Naive thymus-derived CD8-positive, alpha-beta T cell (primary cell): ENCODE measurements at regions not wholly inside any gene's neighbourhood (a gene's known extent, or its start where the extent isn't known, plus 50 kb on each side); places are given as distances from the start of the nearest gene placed in this dataset.
"Not testable (repeated sequence)": the region's sequence is repeated elsewhere in the genome, so short reads cannot be mapped to it uniquely, and the experiment has no call there.

Source experiments
- ATAC-seq, 2 donors: fragments of 150-1000 bp; cut with Tn5 transposase in 1 of 2; sonication (Bioruptor Pico), chemical (Tn5 transposase) in 1 of 2; 1 replicate in 1 of 2; 2 replicates in 1 of 2; pipeline ENCODE4 v1.10.0; 2021; ENCODE audit warnings: mild to moderate bottlenecking in 2 of 2, moderate library complexity in 2 of 2
- POLR2A ChIA-PET: fragments of 350-600 bp; sonication (Branson Sonifier 250); formaldehyde crosslinking; loops from one replicate; lab custom pipeline; 2021; ENCODE audit warnings: antibody characterized with exemption; lab: Charles Lee
- DNase-seq, 10 donors: peaks; one replicate each; pipeline versions ENCODE4 v3.0.0 to v3.0.0-alpha.2; 2020 to 2022
- H3K27ac Mint-ChIP-seq, 10 donors: one replicate each; pipeline ENCODE4 v1.8.0; 2020 to 2022; ENCODE audit warnings: mild to moderate bottlenecking in 10 of 10, mixed read lengths in 10 of 10, moderate library complexity in 4 of 10, inconsistent platforms in 1 of 10
- H3K27me3 Mint-ChIP-seq, 5 donors: one replicate each; pipeline ENCODE4 v1.8.0; 2021 to 2022; ENCODE audit warnings: mixed read lengths in 5 of 5
- H3K36me3 Mint-ChIP-seq, 3 donors: one replicate each; pipeline ENCODE4 v1.8.0; 2020 to 2022; ENCODE audit warnings: mixed read lengths in 3 of 3, mild to moderate bottlenecking in 2 of 3, inconsistent platforms in 1 of 3
- H3K4me1 Mint-ChIP-seq, 4 donors: one replicate each; pipeline ENCODE4 v1.8.0; 2021 to 2022; ENCODE audit warnings: mixed read lengths in 4 of 4
- H3K4me3 Mint-ChIP-seq, 10 donors: one replicate each; pipeline ENCODE4 v1.8.0; 2020 to 2022; ENCODE audit warnings: mild to moderate bottlenecking in 10 of 10, mixed read lengths in 10 of 10, moderate library complexity in 6 of 10, inconsistent platforms in 1 of 10
- H3K9me3 Mint-ChIP-seq, 9 donors: one replicate each; pipeline ENCODE4 v1.8.0; 2020 to 2022; ENCODE audit warnings: mixed read lengths in 9 of 9, mild to moderate bottlenecking in 3 of 9, inconsistent platforms in 1 of 9, moderate library complexity in 1 of 9

- POLR2A ChIA-PET = no interaction called here
- Mint-ChIP-seq H3K36me3 (no peaks in the 10 kb centered on the region), H3K4me1 (no peaks in the 10 kb centered on the region), H3K27me3 (no peaks in the 10 kb centered on the region), H3K4me3 (peak overlapping the region in 1 of 10 donors; percentile 30), H3K27ac (no peak overlapping the region), H3K9me3 (peaks cover 0 to 23% (median 0%) of the 10 kb centered on the region in 9 donors)
- ATAC-seq = no peak
- DNase-seq = no peak
Observed at GRCh38 chr2:146392631-146393030, 1452.2 kb upstream of the ACVR2A start.

- Mint-ChIP-seq H3K9me3 (peaks cover 0 to 18% (median 0%) of the 10 kb centered on the region in 9 donors), H3K4me1 (no peaks in the 10 kb centered on the region), H3K27ac (no peak overlapping the region), H3K4me3 (peak overlapping the region in 1 of 10 donors; percentile 30), H3K36me3 (no peaks in the 10 kb centered on the region), H3K27me3 (no peaks in the 10 kb centered on the region)
- POLR2A ChIA-PET = no interaction called here
- no peak for DNase-seq
- ATAC-seq = no peak
Observed at GRCh38 chr2:146392186-146392585, 1452.6 kb upstream of the ACVR2A start.

- POLR2A ChIA-PET = no interaction called here
- H3K36me3 Mint-ChIP-seq = no peaks in the 10 kb centered on the region
- H3K9me3 Mint-ChIP-seq = peaks cover 0 to 10% (median 0%) of the 10 kb centered on the region in 9 donors
- DNase-seq (no peak), ATAC-seq (no peak)
- H3K27me3 Mint-ChIP-seq = no peaks in the 10 kb centered on the region
- no peak overlapping the region for H3K27ac Mint-ChIP-seq
- no peak overlapping the region for H3K4me3 Mint-ChIP-seq
- H3K4me1 Mint-ChIP-seq = no peaks in the 10 kb centered on the region
Observed at GRCh38 chr2:146388757-146389156, 1456.1 kb upstream of the ACVR2A start.

GRCh38 chr2:146386096-146386495 lies 1458.7 kb upstream of the ACVR2A start:
- H3K4me1 Mint-ChIP-seq = no peaks in the 10 kb centered on the region
- DNase-seq = no peak
- H3K4me3 Mint-ChIP-seq = no peak overlapping the region
- POLR2A ChIA-PET = no interaction called here
- no peaks in the 10 kb centered on the region for H3K27me3 Mint-ChIP-seq
- H3K9me3 Mint-ChIP-seq = peaks cover 0 to 10% (median 0%) of the 10 kb centered on the region in 9 donors
- ATAC-seq = no peak
- no peaks in the 10 kb centered on the region for H3K36me3 Mint-ChIP-seq
- H3K27ac Mint-ChIP-seq = no peak overlapping the region

GRCh38 chr2:146385031-146385430 lies 1459.8 kb upstream of the ACVR2A start:
- DNase-seq = no peak
- Mint-ChIP-seq H3K27me3 (no peaks in the 10 kb centered on the region), H3K4me3 (no peak overlapping the region), H3K4me1 (no peaks in the 10 kb centered on the region), H3K27ac (no peak overlapping the region), H3K36me3 (no peaks in the 10 kb centered on the region), H3K9me3 (peaks cover 0 to 10% (median 0%) of the 10 kb centered on the region in 9 donors)
- POLR2A ChIA-PET = no interaction called here
- ATAC-seq = no peak

- no peak for DNase-seq
- POLR2A ChIA-PET = no interaction called here
- ATAC-seq = no peak
- Mint-ChIP-seq H3K4me1 (no peaks in the 10 kb centered on the region), H3K27ac (no peak overlapping the region), H3K9me3 (peaks cover 0 to 16% (median 10%) of the 10 kb centered on the region in 9 donors), H3K36me3 (no peaks in the 10 kb centered on the region), H3K27me3 (no peaks in the 10 kb centered on the region), H3K4me3 (no peak overlapping the region)
Observed at GRCh38 chr2:146376511-146377064, 1468.2 kb upstream of the ACVR2A start.

- Mint-ChIP-seq H3K36me3 (no peaks in the 10 kb centered on the region), H3K27me3 (no peaks in the 10 kb centered on the region), H3K4me1 (no peaks in the 10 kb centered on the region), H3K9me3 (peaks cover 0 to 32% (median 9%) of the 10 kb centered on the region in 9 donors), H3K27ac (no peak overlapping the region), H3K4me3 (no peak overlapping the region)
- POLR2A ChIA-PET = no interaction called here
- no peak for DNase-seq
- ATAC-seq = no peak
Observed at GRCh38 chr2:146374505-146374904, 1470.3 kb upstream of the ACVR2A start.

GRCh38 chr2:146371364-146371763 lies 1473.5 kb upstream of the ACVR2A start:
- H3K27me3 Mint-ChIP-seq, H3K27ac Mint-ChIP-seq, H3K4me1 Mint-ChIP-seq, DNase-seq, POLR2A ChIA-PET, H3K36me3 Mint-ChIP-seq, ATAC-seq, H3K4me3 Mint-ChIP-seq: not testable (repeated sequence)
- H3K9me3 Mint-ChIP-seq = peaks cover 2 to 32% (median 7%) of the 10 kb centered on the region in 9 donors

- no peaks in the 10 kb centered on the region for H3K4me1 Mint-ChIP-seq
- H3K27me3 Mint-ChIP-seq = no peaks in the 10 kb centered on the region
- POLR2A ChIA-PET = no interaction called here
- no peak for DNase-seq
- H3K4me3 Mint-ChIP-seq = no peak overlapping the region
- H3K9me3 Mint-ChIP-seq = peaks cover 2 to 32% (median 7%) of the 10 kb centered on the region in 9 donors
- no peak overlapping the region for H3K27ac Mint-ChIP-seq
- H3K36me3 Mint-ChIP-seq = no peaks in the 10 kb centered on the region
- ATAC-seq = no peak
Observed at GRCh38 chr2:146370826-146371225, 1474.0 kb upstream of the ACVR2A start.

GRCh38 chr2:146366276-146366675 lies 1478.6 kb upstream of the ACVR2A start:
- Mint-ChIP-seq H3K4me3 (no peak overlapping the region), H3K27me3 (no peaks in the 10 kb centered on the region), H3K36me3 (no peaks in the 10 kb centered on the region), H3K27ac (no peak overlapping the region), H3K9me3 (peaks cover 0 to 27% (median 6%) of the 10 kb centered on the region in 9 donors), H3K4me1 (no peaks in the 10 kb centered on the region)
- POLR2A ChIA-PET = no interaction called here
- DNase-seq (no peak), ATAC-seq (no peak)

GRCh38 chr2:146365041-146365440 lies 1479.8 kb upstream of the ACVR2A start:
- Mint-ChIP-seq H3K4me1 (no peaks in the 10 kb centered on the region), H3K27me3 (no peaks in the 10 kb centered on the region), H3K4me3 (no peak overlapping the region), H3K9me3 (peaks cover 0 to 20% (median 3%) of the 10 kb centered on the region in 9 donors), H3K27ac (no peak overlapping the region), H3K36me3 (no peaks in the 10 kb centered on the region)
- POLR2A ChIA-PET = no interaction called here
- DNase-seq (no peak), ATAC-seq (no peak)

- Mint-ChIP-seq H3K27ac (no peak overlapping the region), H3K4me3 (no peak overlapping the region), H3K9me3 (peaks cover 0 to 23% (median 0%) of the 10 kb centered on the region in 9 donors), H3K4me1 (no peaks in the 10 kb centered on the region), H3K27me3 (no peaks in the 10 kb centered on the region), H3K36me3 (no peaks in the 10 kb centered on the region)
- DNase-seq (no peak), ATAC-seq (no peak)
- POLR2A ChIA-PET = no interaction called here
Observed at GRCh38 chr2:146363731-146364130, 1481.1 kb upstream of the ACVR2A start.

- POLR2A ChIA-PET = no interaction called here
- Mint-ChIP-seq H3K27ac (no peak overlapping the region), H3K4me3 (no peak overlapping the region), H3K4me1 (no peaks in the 10 kb centered on the region), H3K36me3 (no peaks in the 10 kb centered on the region), H3K27me3 (no peaks in the 10 kb centered on the region), H3K9me3 (peaks cover 0 to 13% (median 3%) of the 10 kb centered on the region in 9 donors)
- ATAC-seq = no peak
- no peak for DNase-seq
Observed at GRCh38 chr2:146351689-146352088, 1493.1 kb upstream of the ACVR2A start.

- H3K4me3 Mint-ChIP-seq = no peak overlapping the region
- H3K9me3 Mint-ChIP-seq = peaks cover 0 to 13% (median 3%) of the 10 kb centered on the region in 9 donors
- ATAC-seq = no peak
- POLR2A ChIA-PET = no interaction called here
- H3K27me3 Mint-ChIP-seq = no peaks in the 10 kb centered on the region
- no peak for DNase-seq
- no peaks in the 10 kb centered on the region for H3K36me3 Mint-ChIP-seq
- H3K4me1 Mint-ChIP-seq = no peaks in the 10 kb centered on the region
- no peak overlapping the region for H3K27ac Mint-ChIP-seq
Observed at GRCh38 chr2:146349334-146349733, 1495.5 kb upstream of the ACVR2A start.
